Ascending aorta (tissue), 2 donors: ENCODE measurements at regions not wholly inside any gene's neighbourhood (a gene's known extent, or its start where the extent isn't known, plus 50 kb on each side); places are given as distances from the start of the nearest gene placed in this dataset.

ENCODE experiments used
- DNase-seq, 2 donors: peaks; one replicate each; pipeline ENCODE4 v3.0.0-alpha.2; 2019; ENCODE audit warnings: low spot score in 2 of 2
- H3K27ac ChIP-seq, 2 donors: fragments of 200-600 bp; sonication (generic); one replicate each; pipeline ENCODE4 v1.5.1; 2016 to 2017; ENCODE audit warnings: mild to moderate bottlenecking in 1 of 2
- H3K27me3 ChIP-seq: fragments of 200-600 bp; sonication (generic); one replicate; pipeline ENCODE4 v1.5.1; 2017
- H3K36me3 ChIP-seq, 2 donors: fragments of 200-600 bp; sonication (generic); one replicate each; pipeline ENCODE4 v1.5.1; 2016
- H3K4me1 ChIP-seq, 2 donors: fragments of 200-600 bp; sonication (generic); one replicate each; pipeline ENCODE4 v1.5.1; 2016 to 2017; ENCODE audit warnings: mild to moderate bottlenecking in 1 of 2
- H3K4me3 ChIP-seq, 2 donors: fragments of 200-600 bp; sonication (generic); one replicate each; pipeline ENCODE4 v1.5.1; 2016 to 2017; ENCODE audit warnings: mild to moderate bottlenecking in 1 of 2
- H3K9me3 ChIP-seq, 2 donors: fragments of 200-600 bp; sonication (generic); one replicate each; pipeline ENCODE4 v1.5.1; 2016
- intact Hi-C: fragments of 100-400 bp; cut with DNase I; formaldehyde crosslinking; loops from one replicate; pipeline ENCODE4 v1.15.1; 2023
- TF ChIP-seq, protein P1 (sequence below), 3 experiments: fragments of 200-600 bp in 2 of 3; fragments of 450-650 bp in 1 of 3; sonication (generic) in 2 of 3; IDR thresholded peaks; one replicate each; pipeline ENCODE4 v1.5.1; 2016 to 2019; ENCODE audit warnings: antibody characterized with exemption in 3 of 3, mild to moderate bottlenecking in 1 of 3, moderate library complexity in 1 of 3

GRCh38 chr5:36363744-36364143 is 62.0 kb upstream of the RANBP3L start:
- H3K27ac ChIP-seq: no peak overlapping the region
- TF ChIP-seq, protein P1, sequence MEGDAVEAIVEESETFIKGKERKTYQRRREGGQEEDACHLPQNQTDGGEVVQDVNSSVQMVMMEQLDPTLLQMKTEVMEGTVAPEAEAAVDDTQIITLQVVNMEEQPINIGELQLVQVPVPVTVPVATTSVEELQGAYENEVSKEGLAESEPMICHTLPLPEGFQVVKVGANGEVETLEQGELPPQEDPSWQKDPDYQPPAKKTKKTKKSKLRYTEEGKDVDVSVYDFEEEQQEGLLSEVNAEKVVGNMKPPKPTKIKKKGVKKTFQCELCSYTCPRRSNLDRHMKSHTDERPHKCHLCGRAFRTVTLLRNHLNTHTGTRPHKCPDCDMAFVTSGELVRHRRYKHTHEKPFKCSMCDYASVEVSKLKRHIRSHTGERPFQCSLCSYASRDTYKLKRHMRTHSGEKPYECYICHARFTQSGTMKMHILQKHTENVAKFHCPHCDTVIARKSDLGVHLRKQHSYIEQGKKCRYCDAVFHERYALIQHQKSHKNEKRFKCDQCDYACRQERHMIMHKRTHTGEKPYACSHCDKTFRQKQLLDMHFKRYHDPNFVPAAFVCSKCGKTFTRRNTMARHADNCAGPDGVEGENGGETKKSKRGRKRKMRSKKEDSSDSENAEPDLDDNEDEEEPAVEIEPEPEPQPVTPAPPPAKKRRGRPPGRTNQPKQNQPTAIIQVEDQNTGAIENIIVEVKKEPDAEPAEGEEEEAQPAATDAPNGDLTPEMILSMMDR (IDR thresholded peaks at IDR 0.05): no peak
- peaks cover 0 to 11% of the 10 kb centered on the region in 2 donors for H3K4me1 ChIP-seq

GRCh38 chr5:36364473-36364872 is 62.8 kb upstream of the RANBP3L start:
- DNase-seq: no peak
- TF ChIP-seq, protein P1 (IDR thresholded peaks at IDR 0.05): no peak
- H3K4me3 ChIP-seq: no peak overlapping the region
- peaks cover 0 to 11% of the 10 kb centered on the region in 2 donors for H3K4me1 ChIP-seq
- no peaks in the 10 kb centered on the region for H3K36me3 ChIP-seq
- H3K27ac ChIP-seq: no peak overlapping the region
- H3K9me3 ChIP-seq: no peaks in the 10 kb centered on the region
- intact Hi-C loops: no loop called here
- no peaks in the 10 kb centered on the region for H3K27me3 ChIP-seq

More at GRCh38 chr5:36363744-36364143, 62.0 kb upstream of the RANBP3L start:
- no peaks in the 10 kb centered on the region for H3K36me3 ChIP-seq
- no peak overlapping the region for H3K4me3 ChIP-seq
- intact Hi-C loops: no loop called here
- no peaks in the 10 kb centered on the region for H3K27me3 ChIP-seq
- H3K9me3 ChIP-seq: no peaks in the 10 kb centered on the region
- no peak for DNase-seq

GRCh38 chr5:36365896-36366295 is 64.2 kb upstream of the RANBP3L start:
- Histone ChIP-seq H3K27ac (no peak overlapping the region), H3K9me3 (no peaks in the 10 kb centered on the region), H3K36me3 (no peaks in the 10 kb centered on the region), H3K4me3 (no peak overlapping the region), H3K27me3 (no peaks in the 10 kb centered on the region), H3K4me1 (peaks cover 0 to 11% of the 10 kb centered on the region in 2 donors)
- intact Hi-C loops: no loop called here
- no peak for DNase-seq
- TF ChIP-seq, protein P1 (IDR thresholded peaks at IDR 0.05): no peak

DNA sequence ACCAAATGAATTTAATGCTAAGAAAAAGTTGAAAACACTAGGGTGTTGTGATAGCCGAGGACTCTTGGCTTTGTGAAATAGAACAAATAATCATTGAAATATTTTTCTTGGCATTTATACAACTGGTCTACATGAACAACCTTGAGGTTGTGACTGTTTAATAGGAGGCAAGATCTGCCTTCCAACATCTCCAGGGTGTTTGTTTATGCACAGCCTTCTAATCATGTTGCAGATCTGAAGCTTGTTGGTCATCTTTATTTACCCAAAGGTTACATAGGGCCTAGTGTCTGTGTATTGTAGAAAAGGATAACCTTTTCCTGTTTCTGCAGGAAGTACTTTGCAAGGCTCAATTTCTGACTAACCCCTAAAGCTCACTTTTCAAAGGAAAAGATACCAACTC is 65.2 kb upstream of the RANBP3L start:
- no peaks in the 10 kb centered on the region for H3K36me3 ChIP-seq
- no peak for DNase-seq
- H3K27ac ChIP-seq: no peak overlapping the region
- H3K4me1 ChIP-seq: peaks cover 0 to 11% of the 10 kb centered on the region in 2 donors
- no peak overlapping the region for H3K4me3 ChIP-seq
- H3K27me3 ChIP-seq: no peaks in the 10 kb centered on the region
- no peaks in the 10 kb centered on the region for H3K9me3 ChIP-seq
- TF ChIP-seq, protein P1 (IDR thresholded peaks at IDR 0.05): no peak
- intact Hi-C loops: no loop called here

DNA sequence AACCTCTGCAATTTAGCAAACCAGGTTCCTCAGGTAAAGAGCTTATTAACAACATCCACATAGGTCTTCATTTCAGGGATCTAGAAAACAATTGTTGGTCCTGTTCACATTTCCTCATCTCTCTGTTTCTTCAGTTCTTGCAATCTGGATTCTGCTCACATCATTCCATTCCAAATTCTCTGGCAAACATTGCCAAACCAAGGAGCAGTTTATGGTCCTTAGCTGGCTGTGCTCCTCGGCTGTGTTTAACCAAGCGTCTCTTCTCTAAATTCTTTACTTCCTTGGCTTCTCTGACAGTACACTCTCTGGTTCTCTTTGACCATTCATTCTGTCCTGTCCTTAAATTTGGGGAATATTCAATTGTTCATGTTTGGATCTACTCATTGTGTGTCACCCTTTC is 65.8 kb upstream of the RANBP3L start:
- Histone ChIP-seq H3K9me3 (no peaks in the 10 kb centered on the region), H3K27ac (no peak overlapping the region), H3K36me3 (no peaks in the 10 kb centered on the region), H3K4me3 (no peak overlapping the region), H3K27me3 (no peaks in the 10 kb centered on the region), H3K4me1 (peaks cover 0 to 11% of the 10 kb centered on the region in 2 donors)
- no peak for DNase-seq
- intact Hi-C loops: no loop called here
- TF ChIP-seq, protein P1 (IDR thresholded peaks at IDR 0.05): no peak

- DNase-seq: no peak
- intact Hi-C loops: no loop called here
- H3K27ac ChIP-seq: no peak overlapping the region
Observed at GRCh38 chr5:36369219-36369690, 67.6 kb upstream of the RANBP3L start.

More at GRCh38 chr5:36369219-36369690, 67.6 kb upstream of the RANBP3L start:
- H3K36me3 ChIP-seq: no peaks in the 10 kb centered on the region
- H3K27me3 ChIP-seq: no peaks in the 10 kb centered on the region
- H3K4me1 ChIP-seq: peaks cover 0 to 11% of the 10 kb centered on the region in 2 donors
- H3K9me3 ChIP-seq: no peaks in the 10 kb centered on the region
- H3K4me3 ChIP-seq: no peak overlapping the region
- TF ChIP-seq, protein P1 (IDR thresholded peaks at IDR 0.05): no peak
